ENCODE measurements at regions not wholly inside any gene's neighbourhood (a gene's known extent, or its start where the extent isn't known, plus 50 kb on each side); places are given as distances from the start of the nearest gene placed in this dataset.
A peak's percentile ranks its signal among the peaks of the same experiment; 100 is the strongest.

GRCh38 chr6:16979677-16980370 is 122.0 kb upstream of the STMND1 start:
- POLR2A ChIA-PET: no interaction called here
- Mint-ChIP-seq H3K27me3 (peaks cover 24% of the 10 kb centered on the region), H3K4me3 (no peak overlapping the region), H3K4me1 (no peaks in the 10 kb centered on the region), H3K27ac (no peak overlapping the region), H3K36me3 (ENCODE audit: low read depth) (no peaks in the 10 kb centered on the region), H3K9me3 (no peaks in the 10 kb centered on the region)
- CTCF ChIA-PET: interaction anchor here (1.7 kb wide), 1 partner anchor 14 kb away, joined by 6 read pairs; no protein-coding TSS in a partner anchor
- no peak for DNase-seq

GRCh38 chr6:16978686-16979085 is 123.2 kb upstream of the STMND1 start:
- H3K36me3 Mint-ChIP-seq (ENCODE audit: low read depth): no peaks in the 10 kb centered on the region
- H3K27ac Mint-ChIP-seq: no peak overlapping the region
- ChIA-PET CTCF (interaction anchor here (1.7 kb wide), 1 partner anchor 13 kb away, joined by 6 read pairs; no protein-coding TSS in a partner anchor), POLR2A (no interaction called here)
- H3K4me3 Mint-ChIP-seq: no peak overlapping the region
- no peaks in the 10 kb centered on the region for H3K4me1 Mint-ChIP-seq
- DNase-seq: no peak
- no peaks in the 10 kb centered on the region for H3K9me3 Mint-ChIP-seq
- H3K27me3 Mint-ChIP-seq: peaks cover 16% of the 10 kb centered on the region

- Mint-ChIP-seq H3K4me1 (peaks cover 6% of the 10 kb centered on the region), H3K27me3 (peaks cover 22% of the 10 kb centered on the region), H3K4me3 (no peak overlapping the region), H3K36me3 (ENCODE audit: low read depth) (no peaks in the 10 kb centered on the region), H3K9me3 (no peaks in the 10 kb centered on the region), H3K27ac (no peak overlapping the region)
- no peak for DNase-seq
- POLR2A ChIA-PET: no interaction called here
- CTCF ChIA-PET: no interaction called here
Measured at GRCh38 chr6:16976385-16977183, 125.3 kb upstream of the STMND1 start.

- CTCF ChIA-PET: interaction anchor here (1.0 kb wide), 1 partner anchor 204 kb away, joined by 3 read pairs; no protein-coding TSS in a partner anchor
- POLR2A ChIA-PET: no interaction called here
- H3K9me3 Mint-ChIP-seq: no peaks in the 10 kb centered on the region
Measured at GRCh38 chr6:16974704-16975359, 127.0 kb upstream of the STMND1 start.

GRCh38 chr6:16974387-16974673 is 127.5 kb upstream of the STMND1 start:
- peaks cover 6% of the 10 kb centered on the region for H3K4me1 Mint-ChIP-seq
- no peak overlapping the region for H3K4me3 Mint-ChIP-seq
- H3K9me3 Mint-ChIP-seq: no peaks in the 10 kb centered on the region
- CTCF ChIA-PET: interaction anchor here (1.0 kb wide), 1 partner anchor 203 kb away, joined by 3 read pairs; no protein-coding TSS in a partner anchor
- POLR2A ChIA-PET: no interaction called here
- H3K27ac Mint-ChIP-seq: no peak overlapping the region
- peaks cover 35% of the 10 kb centered on the region for H3K27me3 Mint-ChIP-seq
- DNase-seq: no peak
- H3K36me3 Mint-ChIP-seq (ENCODE audit: low read depth): no peaks in the 10 kb centered on the region

More at GRCh38 chr6:16974704-16975359, 127.0 kb upstream of the STMND1 start:
- Mint-ChIP-seq H3K4me1 (peaks cover 6% of the 10 kb centered on the region), H3K36me3 (ENCODE audit: low read depth) (no peaks in the 10 kb centered on the region), H3K27ac (no peak overlapping the region), H3K4me3 (no peak overlapping the region), H3K27me3 (peaks cover 34% of the 10 kb centered on the region)
- no peak for DNase-seq

- POLR2A ChIA-PET: no interaction called here
Measured at GRCh38 chr6:16973545-16974386, 128.1 kb upstream of the STMND1 start.

GRCh38 chr6:16973051-16973450 is 128.8 kb upstream of the STMND1 start:
- Mint-ChIP-seq H3K36me3 (ENCODE audit: low read depth) (no peaks in the 10 kb centered on the region), H3K4me1 (peaks cover 6% of the 10 kb centered on the region), H3K9me3 (no peaks in the 10 kb centered on the region), H3K27me3 (peaks cover 29% of the 10 kb centered on the region), H3K27ac (no peak overlapping the region), H3K4me3 (no peak overlapping the region)
- CTCF ChIA-PET: interaction anchor here (1.8 kb wide), 1 partner anchor 8 kb away, joined by 4 read pairs; no protein-coding TSS in a partner anchor
- no peak for DNase-seq
- POLR2A ChIA-PET: no interaction called here

More at GRCh38 chr6:16973545-16974386, 128.1 kb upstream of the STMND1 start:
- H3K36me3 Mint-ChIP-seq (ENCODE audit: low read depth): no peaks in the 10 kb centered on the region
- H3K27me3 Mint-ChIP-seq: peaks cover 31% of the 10 kb centered on the region
- DNase-seq: no peak
- CTCF ChIA-PET: interaction anchor here (1.0 to 1.8 kb wide), 2 partner anchors 9 to 203 kb away, joined by 3 to 4 read pairs; no protein-coding TSS in a partner anchor
- H3K4me3 Mint-ChIP-seq: no peak overlapping the region
- H3K27ac Mint-ChIP-seq: no peak overlapping the region
- no peaks in the 10 kb centered on the region for H3K9me3 Mint-ChIP-seq
- peaks cover 6% of the 10 kb centered on the region for H3K4me1 Mint-ChIP-seq

- no peak for DNase-seq
- H3K9me3 Mint-ChIP-seq: no peaks in the 10 kb centered on the region
- H3K4me3 Mint-ChIP-seq: no peak overlapping the region
- no peak overlapping the region for H3K27ac Mint-ChIP-seq
- ChIA-PET POLR2A (no interaction called here), CTCF (interaction anchor here (1.8 kb wide), 1 partner anchor 7 kb away, joined by 4 read pairs; no protein-coding TSS in a partner anchor)
- peaks cover 6% of the 10 kb centered on the region for H3K4me1 Mint-ChIP-seq
- no peaks in the 10 kb centered on the region for H3K36me3 Mint-ChIP-seq (ENCODE audit: low read depth)
- H3K27me3 Mint-ChIP-seq: peaks cover 26% of the 10 kb centered on the region
Measured at GRCh38 chr6:16972535-16972934, 129.3 kb upstream of the STMND1 start.

- CTCF ChIA-PET: no interaction called here
- H3K4me1 Mint-ChIP-seq: peaks cover 6% of the 10 kb centered on the region
- no peaks in the 10 kb centered on the region for H3K9me3 Mint-ChIP-seq
- POLR2A ChIA-PET: no interaction called here
- peak overlapping the region; percentile 37 for H3K27ac Mint-ChIP-seq
- DNase-seq: no peak
- H3K27me3 Mint-ChIP-seq: peaks cover 23% of the 10 kb centered on the region
- no peak overlapping the region for H3K4me3 Mint-ChIP-seq
- H3K36me3 Mint-ChIP-seq (ENCODE audit: low read depth): no peaks in the 10 kb centered on the region
Measured at GRCh38 chr6:16969699-16970655, 131.9 kb upstream of the STMND1 start.

- H3K27me3 Mint-ChIP-seq: peaks cover 17% of the 10 kb centered on the region
- ChIA-PET POLR2A (no interaction called here), CTCF (no interaction called here)
- no peaks in the 10 kb centered on the region for H3K36me3 Mint-ChIP-seq (ENCODE audit: low read depth)
- no peak for DNase-seq
- H3K9me3 Mint-ChIP-seq: no peaks in the 10 kb centered on the region
- peaks cover 7% of the 10 kb centered on the region for H3K4me1 Mint-ChIP-seq
- no peak overlapping the region for H3K27ac Mint-ChIP-seq
- no peak overlapping the region for H3K4me3 Mint-ChIP-seq
Measured at GRCh38 chr6:16968101-16968500, 133.7 kb upstream of the STMND1 start.

- peaks cover 17% of the 10 kb centered on the region for H3K27me3 Mint-ChIP-seq
- H3K4me3 Mint-ChIP-seq: no peak overlapping the region
- no peak overlapping the region for H3K27ac Mint-ChIP-seq
- H3K36me3 Mint-ChIP-seq (ENCODE audit: low read depth): no peaks in the 10 kb centered on the region
- H3K4me1 Mint-ChIP-seq: peaks cover 3% of the 10 kb centered on the region
- CTCF ChIA-PET: no interaction called here
- no peaks in the 10 kb centered on the region for H3K9me3 Mint-ChIP-seq
- no peak for DNase-seq
- POLR2A ChIA-PET: no interaction called here
Measured at GRCh38 chr6:16967470-16967817, 134.4 kb upstream of the STMND1 start.
